Upper lobe of right lung (tissue), 1 donor: ENCODE measurements at regions not wholly inside any gene's neighbourhood (a gene's known extent, or its start where the extent isn't known, plus 50 kb on each side); places are given as distances from the start of the nearest gene placed in this dataset.

ENCODE experiments used
- ATAC-seq: fragments of 200-7000 bp; cut with Tn5 transposase; one replicate; pipeline ENCODE4 v1.9.1; 2020; ENCODE audit warnings: mild to moderate bottlenecking, moderate library complexity
- DNase-seq: peaks from one replicate; pipeline ENCODE4 v3.0.0-alpha.2; 2020
- H3K27ac ChIP-seq: fragments of 200-600 bp; one replicate; pipeline ENCODE4 v1.8.0; 2022
- H3K27me3 ChIP-seq: fragments of 200-600 bp; one replicate; pipeline ENCODE4 v1.8.0; 2022; ENCODE audit warnings: mild to moderate bottlenecking
- H3K36me3 ChIP-seq: fragments of 200-600 bp; one replicate; pipeline ENCODE4 v1.8.0; 2022
- H3K4me1 ChIP-seq: fragments of 200-600 bp; one replicate; pipeline ENCODE4 v1.8.0; 2022
- H3K4me3 ChIP-seq: fragments of 200-600 bp; one replicate; pipeline ENCODE4 v1.8.0; 2022; ENCODE audit warnings: mild to moderate bottlenecking
- H3K9me3 ChIP-seq: fragments of 200-600 bp; one replicate; pipeline ENCODE4 v1.8.0; 2022
- intact Hi-C: fragments of 100-400 bp; cut with DNase I; formaldehyde crosslinking; loops from one replicate; pipeline ENCODE4 v1.11.0; 2022
- TF ChIP-seq, protein P1 (sequence below): fragments of 200-600 bp; IDR thresholded peaks from one replicate; pipeline ENCODE4 v1.8.0; 2022; ENCODE audit warnings: antibody characterized with exemption
- donor health status: DM: no; HTN: yes; CAD: no; lungs with severe emphysema.

DNA sequence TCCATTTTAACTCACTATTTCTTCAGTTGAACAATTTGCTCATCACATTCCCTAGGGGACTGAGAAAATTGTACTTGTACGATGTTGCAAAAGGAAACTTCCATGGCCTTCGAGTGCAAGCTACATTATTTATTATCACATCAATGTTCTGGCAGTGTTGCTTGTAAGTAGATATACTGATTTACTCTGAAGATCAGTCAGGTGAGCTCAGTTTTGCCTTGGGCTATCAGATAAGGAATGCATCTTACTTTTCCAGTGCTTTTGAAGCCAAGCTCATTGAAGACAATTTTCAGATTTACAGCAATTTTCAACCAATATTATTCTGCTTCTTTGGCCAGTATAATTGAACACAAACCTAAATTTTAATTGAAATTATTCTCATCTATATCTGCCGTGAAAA, 1296.9 kb downstream of the RAPGEF2 start:
- ATAC-seq (no peak), DNase-seq (no peak)
- Histone ChIP-seq H3K27me3 (no peaks in the 10 kb centered on the region), H3K36me3 (no peaks in the 10 kb centered on the region), H3K27ac (no peak overlapping the region), H3K4me3 (no peak overlapping the region), H3K9me3 (no peaks in the 10 kb centered on the region), H3K4me1 (no peaks in the 10 kb centered on the region)
- intact Hi-C loops: no loop called here
- TF ChIP-seq, protein P1, sequence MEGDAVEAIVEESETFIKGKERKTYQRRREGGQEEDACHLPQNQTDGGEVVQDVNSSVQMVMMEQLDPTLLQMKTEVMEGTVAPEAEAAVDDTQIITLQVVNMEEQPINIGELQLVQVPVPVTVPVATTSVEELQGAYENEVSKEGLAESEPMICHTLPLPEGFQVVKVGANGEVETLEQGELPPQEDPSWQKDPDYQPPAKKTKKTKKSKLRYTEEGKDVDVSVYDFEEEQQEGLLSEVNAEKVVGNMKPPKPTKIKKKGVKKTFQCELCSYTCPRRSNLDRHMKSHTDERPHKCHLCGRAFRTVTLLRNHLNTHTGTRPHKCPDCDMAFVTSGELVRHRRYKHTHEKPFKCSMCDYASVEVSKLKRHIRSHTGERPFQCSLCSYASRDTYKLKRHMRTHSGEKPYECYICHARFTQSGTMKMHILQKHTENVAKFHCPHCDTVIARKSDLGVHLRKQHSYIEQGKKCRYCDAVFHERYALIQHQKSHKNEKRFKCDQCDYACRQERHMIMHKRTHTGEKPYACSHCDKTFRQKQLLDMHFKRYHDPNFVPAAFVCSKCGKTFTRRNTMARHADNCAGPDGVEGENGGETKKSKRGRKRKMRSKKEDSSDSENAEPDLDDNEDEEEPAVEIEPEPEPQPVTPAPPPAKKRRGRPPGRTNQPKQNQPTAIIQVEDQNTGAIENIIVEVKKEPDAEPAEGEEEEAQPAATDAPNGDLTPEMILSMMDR: no peak

DNA sequence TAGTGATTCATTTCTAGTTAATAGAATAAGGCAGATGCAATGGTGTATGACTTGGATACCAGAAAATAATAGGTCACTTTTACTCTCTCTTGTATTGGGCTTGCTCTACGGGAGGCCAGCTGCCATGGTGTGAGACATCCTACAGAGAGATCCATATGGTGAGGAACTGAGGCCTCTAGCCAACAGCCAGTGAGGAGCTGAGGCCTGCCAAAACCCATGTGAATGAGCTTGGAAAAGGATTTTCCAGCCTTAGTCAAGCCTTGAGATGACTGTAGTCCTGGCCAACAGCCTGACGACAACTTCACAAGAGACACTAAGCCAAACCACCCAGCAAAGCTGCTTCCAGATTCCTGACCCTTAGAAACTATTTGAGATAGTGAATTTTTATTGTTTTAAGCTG, 1300.2 kb downstream of the RAPGEF2 start:
- DNase-seq: no peak
- Histone ChIP-seq H3K4me3 (no peak overlapping the region), H3K36me3 (no peaks in the 10 kb centered on the region), H3K27me3 (no peaks in the 10 kb centered on the region), H3K9me3 (no peaks in the 10 kb centered on the region), H3K4me1 (no peaks in the 10 kb centered on the region), H3K27ac (no peak overlapping the region)
- no peak for ATAC-seq
- TF ChIP-seq, protein P1: no peak
- intact Hi-C loops: no loop called here

DNA sequence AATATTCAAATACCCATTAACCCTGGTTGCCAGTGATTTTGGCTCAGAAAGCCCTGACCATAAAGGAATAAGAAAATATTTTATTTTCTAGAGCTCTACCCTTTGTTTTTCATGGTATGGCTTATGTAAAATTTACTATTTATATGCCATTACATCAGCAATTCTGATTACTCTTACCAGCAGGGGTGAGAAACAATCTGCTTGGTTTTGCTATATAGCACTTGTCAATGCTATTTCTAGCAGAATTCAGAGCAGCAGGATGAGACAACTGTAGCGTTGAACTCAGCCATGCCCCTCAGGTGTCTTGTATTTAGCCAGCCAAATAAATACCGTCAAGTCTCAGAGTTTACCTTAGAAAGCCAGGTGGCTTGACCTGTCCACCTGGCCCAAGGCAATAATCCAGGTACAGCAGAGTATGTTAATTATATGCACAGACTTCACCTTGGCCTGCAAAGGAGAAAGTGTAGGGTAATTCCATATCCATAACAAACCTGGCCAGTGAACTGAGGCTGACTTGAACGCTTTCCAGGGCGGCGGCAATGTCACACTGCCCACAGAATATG, 1303.5 kb downstream of the RAPGEF2 start:
- no peaks in the 10 kb centered on the region for H3K4me1 ChIP-seq
- DNase-seq (no peak), ATAC-seq (no peak)
- TF ChIP-seq, protein P1: no peak
- no peak overlapping the region for H3K4me3 ChIP-seq
- no peak overlapping the region for H3K27ac ChIP-seq
- H3K9me3 ChIP-seq: no peaks in the 10 kb centered on the region
- H3K36me3 ChIP-seq: no peaks in the 10 kb centered on the region
- no peaks in the 10 kb centered on the region for H3K27me3 ChIP-seq
- intact Hi-C loops: no loop called here

DNA sequence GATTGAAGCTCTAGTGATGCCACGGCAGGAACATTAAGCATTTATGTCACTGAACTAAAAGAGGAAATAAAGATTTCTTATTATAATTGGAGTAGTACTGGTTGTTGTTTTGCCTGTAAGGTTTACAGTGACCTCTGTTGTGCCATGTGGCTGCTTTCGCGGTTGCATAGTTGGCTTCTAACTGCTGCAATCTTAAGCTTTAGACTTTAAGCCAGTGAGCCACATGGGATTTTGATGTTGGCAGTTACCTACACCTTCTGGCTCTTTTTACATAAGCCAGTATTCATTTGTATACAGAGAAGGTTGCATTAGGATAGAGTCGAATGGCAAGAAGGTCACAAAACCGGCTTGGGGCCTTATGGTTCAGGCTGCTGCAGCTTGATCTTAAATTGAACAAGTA, 1311.6 kb downstream of the RAPGEF2 start:
- no peak for ATAC-seq
- TF ChIP-seq, protein P1: no peak
- Histone ChIP-seq H3K9me3 (no peaks in the 10 kb centered on the region), H3K27ac (no peak overlapping the region), H3K4me1 (no peaks in the 10 kb centered on the region), H3K36me3 (no peaks in the 10 kb centered on the region), H3K4me3 (no peak overlapping the region), H3K27me3 (no peaks in the 10 kb centered on the region)
- intact Hi-C loops: no loop called here
- DNase-seq: no peak

DNA sequence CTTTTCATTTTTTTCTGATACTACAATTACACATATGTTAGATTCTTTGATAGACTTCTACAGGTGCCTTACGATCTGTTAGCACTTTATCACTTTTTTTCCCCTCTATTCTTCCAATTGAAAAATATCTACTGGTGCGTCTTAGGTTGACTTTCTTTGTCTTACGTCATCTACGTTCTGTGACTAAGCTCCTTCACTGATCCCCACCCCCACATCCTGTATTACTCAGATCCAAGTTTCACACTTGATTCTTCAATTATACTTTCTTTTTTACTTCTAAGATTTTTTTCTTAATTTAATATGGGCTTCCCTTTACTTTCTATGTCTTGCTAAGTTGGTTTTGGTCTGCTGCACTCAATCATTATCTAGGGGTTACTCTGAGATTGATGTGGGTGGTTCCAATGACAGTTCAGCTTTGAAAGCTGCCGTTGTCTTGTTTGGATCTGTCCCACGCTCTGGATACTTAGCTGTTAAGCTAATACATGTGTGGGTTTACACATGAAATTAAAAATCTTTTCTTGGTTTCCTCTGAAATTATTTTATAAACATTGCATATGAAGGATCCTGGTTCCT, 1321.1 kb downstream of the RAPGEF2 start:
- intact Hi-C loops: no loop called here
- Histone ChIP-seq H3K4me3 (no peak overlapping the region), H3K27me3 (no peaks in the 10 kb centered on the region), H3K9me3 (no peaks in the 10 kb centered on the region), H3K4me1 (no peaks in the 10 kb centered on the region), H3K36me3 (no peaks in the 10 kb centered on the region), H3K27ac (no peak overlapping the region)
- no peak for DNase-seq
- TF ChIP-seq, protein P1: no peak
- ATAC-seq: no peak

DNA sequence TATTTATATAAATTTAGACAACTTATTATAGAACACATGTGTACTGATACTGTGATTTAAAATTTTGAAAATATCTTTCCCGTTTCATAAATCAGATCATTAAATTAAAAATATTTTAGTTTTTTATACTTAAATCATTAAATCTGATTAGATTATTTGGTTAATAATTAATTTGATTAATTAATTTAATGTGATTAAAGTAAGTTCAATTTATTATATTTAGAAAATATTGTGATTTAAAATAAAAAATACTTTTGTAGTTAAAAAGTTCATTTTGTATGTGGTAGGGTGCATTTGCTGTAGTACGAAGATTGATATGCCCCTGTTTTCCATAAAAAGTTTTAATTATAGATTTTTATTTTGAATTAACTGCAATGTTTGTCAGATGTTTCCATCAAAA, 1323.4 kb downstream of the RAPGEF2 start:
- intact Hi-C loops: no loop called here
- no peaks in the 10 kb centered on the region for H3K4me1 ChIP-seq
- no peaks in the 10 kb centered on the region for H3K27me3 ChIP-seq
- TF ChIP-seq, protein P1: no peak
- H3K9me3 ChIP-seq: no peaks in the 10 kb centered on the region
- DNase-seq (no peak), ATAC-seq (no peak)
- H3K4me3 ChIP-seq: no peak overlapping the region
- no peaks in the 10 kb centered on the region for H3K36me3 ChIP-seq
- H3K27ac ChIP-seq: no peak overlapping the region
